Ishikawa (cell line): ENCODE measurements at regions not wholly inside any gene's neighbourhood (a gene's known extent, or its start where the extent isn't known, plus 50 kb on each side); places are given as distances from the start of the nearest gene placed in this dataset.

Experiments
- EGR1 ChIP-seq: IDR thresholded peaks from 2 replicates; pipeline ENCODE4 v1.6.1; 2012
- EP300 ChIP-seq: IDR thresholded peaks from 2 replicates; pipeline ENCODE4 v1.6.1; 2012; ENCODE audit warnings: borderline replicate concordance
- FOXM1 ChIP-seq: IDR thresholded peaks from 2 replicates; pipeline ENCODE4 v1.6.1; 2012; ENCODE audit warnings: low read depth, borderline replicate concordance
- MAX ChIP-seq: IDR thresholded peaks from 2 replicates; pipeline ENCODE4 v1.6.1; 2012
- TAF1 ChIP-seq: IDR thresholded peaks from 2 replicates; pipeline ENCODE4 v1.6.1; 2012; ENCODE audit warnings: low read depth, mild to moderate bottlenecking

- TF ChIP-seq EP300 (no peak), EGR1 (no peak), FOXM1 (no peak), MAX (no peak), TAF1 (no peak)
Measured at GRCh38 chr12:86484473-86484872, 228.3 kb upstream of the MGAT4C start.
